Lower leg skin (tissue), 3 donors: ENCODE measurements at regions not wholly inside any gene's neighbourhood (a gene's known extent, or its start where the extent isn't known, plus 50 kb on each side); places are given as distances from the start of the nearest gene placed in this dataset.
"Not testable (repeated sequence)": the region's sequence is repeated elsewhere in the genome, so short reads cannot be mapped to it uniquely, and the experiment has no call there.

ENCODE experiments used
- CTCF ChIP-seq, 3 donors: fragments of 450-650 bp; IDR thresholded peaks; one replicate each; pipeline ENCODE4 v1.5.1; 2016; ENCODE audit warnings: antibody characterized with exemption in 3 of 3, mild to moderate bottlenecking in 3 of 3, moderate library complexity in 2 of 3
- POLR2A ChIP-seq, 2 donors: fragments of 450-650 bp; IDR thresholded peaks; one replicate each; pipeline ENCODE4 v1.6.1; 2016 to 2017; ENCODE audit warnings: antibody characterized with exemption in 2 of 2, mild to moderate bottlenecking in 1 of 2, moderate library complexity in 1 of 2

- TF ChIP-seq CTCF, POLR2A (IDR thresholded peaks at IDR 0.05): not testable (repeated sequence)
These were observed 995.7 kb downstream of the TMEM121 start for GRCh38 chr14:106522118-106522517.
